ENCODE measurements at regions not wholly inside any gene's neighbourhood (a gene's known extent, or its start where the extent isn't known, plus 50 kb on each side); places are given as distances from the start of the nearest gene placed in this dataset.

- no peak for TF ChIP-seq CTCF (IDR thresholded peaks at IDR 0.05)
- no peak for TF ChIP-seq JUND (IDR thresholded peaks at IDR 0.05)
- TF ChIP-seq YY1 (IDR thresholded peaks at IDR 0.05; ENCODE audit: low read depth) = no peak
- TF ChIP-seq SIN3A (IDR thresholded peaks at IDR 0.05; ENCODE audit: borderline replicate concordance, low read depth, low read length) = no peak
- TF ChIP-seq USF2 (IDR thresholded peaks at IDR 0.05; ENCODE audit: borderline replicate concordance, low read depth, low read length) = no peak
- TF ChIP-seq MAX (IDR thresholded peaks at IDR 0.05; ENCODE audit: low read depth) = no peak
- TF ChIP-seq SMC3 (IDR thresholded peaks at IDR 0.05; ENCODE audit: low read depth, low read length) = no peak
Observed at GRCh38 chr2:33909945-33910695, 311.0 kb upstream of the FAM98A start.

Data from SK-N-SH (cell line).